ENCODE measurements at regions not wholly inside any gene's neighbourhood (a gene's known extent, or its start where the extent isn't known, plus 50 kb on each side); places are given as distances from the start of the nearest gene placed in this dataset.

DNA sequence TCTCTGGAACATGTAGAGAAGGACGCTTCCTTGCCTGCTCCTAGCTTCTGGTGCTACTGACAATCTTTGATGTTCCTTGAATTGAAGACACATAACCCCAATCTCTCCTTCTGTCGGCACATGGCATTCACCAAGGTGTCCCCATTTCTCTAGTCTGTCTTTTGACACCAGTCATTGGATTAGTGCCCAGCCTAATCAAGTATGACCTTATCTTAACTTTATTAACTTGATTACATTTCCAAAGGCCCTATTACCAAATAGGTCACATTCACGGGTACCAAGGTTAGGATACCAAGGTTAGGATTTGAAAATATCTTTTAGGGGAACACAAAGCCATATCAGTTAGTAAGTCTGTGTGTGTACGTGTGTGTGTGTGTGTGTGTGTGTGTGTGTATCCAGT lies 377.9 kb downstream of the CMPK2 start:
- no peak for DNase-seq

- DNase-seq: no peak
These were observed 373.1 kb downstream of the CMPK2 start for GRCh38 chr2:6492573-6492972.

DNA sequence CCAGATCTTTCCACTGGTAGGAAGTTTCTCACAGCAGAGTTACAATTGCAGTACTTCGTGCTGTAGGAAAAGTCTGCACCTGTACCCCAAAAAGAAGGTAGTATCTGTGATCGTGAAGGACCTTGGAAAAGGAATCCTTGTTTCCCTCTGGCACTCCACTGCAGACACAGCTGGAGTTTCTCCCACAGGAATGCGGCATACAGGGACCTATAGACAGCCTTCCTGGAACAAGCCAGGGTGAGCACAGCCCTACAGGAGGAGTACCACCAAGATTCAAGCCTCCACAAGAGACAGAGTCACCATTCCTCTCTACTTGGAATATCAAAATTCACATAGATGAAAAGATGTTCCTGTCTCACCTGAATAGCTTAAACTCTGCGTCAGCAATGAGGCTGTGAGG lies 372.4 kb downstream of the CMPK2 start:
- no peak for DNase-seq

DNA sequence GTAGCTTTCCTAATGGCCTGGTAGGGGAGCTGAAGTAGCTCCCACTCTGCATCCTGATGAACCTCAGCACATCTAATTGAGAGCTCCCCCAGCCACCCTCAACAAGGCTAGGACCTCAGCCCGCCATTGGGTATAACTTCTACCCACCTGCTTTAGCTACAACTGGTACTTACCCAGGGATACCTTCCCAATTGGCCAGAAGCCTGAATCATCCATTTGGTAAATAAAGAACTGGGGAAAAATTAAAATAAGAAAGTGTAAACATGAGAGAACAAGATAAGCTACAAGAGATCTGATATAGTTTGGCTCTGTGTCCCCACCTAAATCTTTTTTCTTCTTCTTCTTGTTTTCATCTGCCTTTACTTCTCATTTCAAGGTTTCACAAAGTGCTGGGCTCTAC lies 372.0 kb downstream of the CMPK2 start:
- no peak for DNase-seq

DNA sequence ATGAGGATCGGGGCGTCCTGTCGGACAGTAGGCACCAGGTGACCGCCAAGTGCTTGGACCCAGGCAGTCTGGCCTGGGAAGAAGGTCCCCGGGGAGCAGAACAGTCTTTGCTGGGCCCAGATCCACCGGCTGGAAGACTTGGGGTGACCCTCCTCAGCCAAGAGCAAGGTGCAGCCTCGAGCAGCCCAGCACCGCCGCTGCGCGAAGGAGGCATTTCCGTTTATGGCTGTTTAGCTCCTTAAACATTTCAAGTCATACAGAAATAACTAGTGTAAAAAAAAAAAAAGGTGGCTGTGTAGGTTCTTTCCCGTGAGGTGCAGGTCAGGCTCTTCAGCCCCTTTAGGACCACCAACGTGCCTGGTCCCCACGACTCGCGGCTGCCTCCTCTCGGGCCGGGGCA lies 370.2 kb downstream of the CMPK2 start:
- DNase-seq: no peak

DNA sequence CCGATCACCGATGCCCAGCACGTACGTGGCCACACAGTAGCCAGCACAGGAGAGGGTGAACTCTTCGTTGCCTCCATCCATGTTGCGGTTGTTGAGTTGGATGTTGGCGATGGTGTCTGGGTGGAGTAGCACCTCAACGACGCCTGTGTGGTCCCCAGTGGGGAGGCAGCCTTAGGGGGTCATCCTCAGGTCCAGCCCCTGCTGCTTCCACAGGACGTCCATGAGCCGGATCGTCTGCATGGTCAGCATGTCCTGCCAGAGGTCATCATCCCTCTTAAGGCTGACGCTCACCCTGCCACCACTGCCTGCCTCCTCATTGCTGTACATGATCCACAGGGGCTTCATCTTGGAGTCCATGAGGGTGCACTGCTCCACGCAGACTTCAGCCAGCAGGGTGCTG lies 369.3 kb downstream of the CMPK2 start:
- DNase-seq: no peak

DNA sequence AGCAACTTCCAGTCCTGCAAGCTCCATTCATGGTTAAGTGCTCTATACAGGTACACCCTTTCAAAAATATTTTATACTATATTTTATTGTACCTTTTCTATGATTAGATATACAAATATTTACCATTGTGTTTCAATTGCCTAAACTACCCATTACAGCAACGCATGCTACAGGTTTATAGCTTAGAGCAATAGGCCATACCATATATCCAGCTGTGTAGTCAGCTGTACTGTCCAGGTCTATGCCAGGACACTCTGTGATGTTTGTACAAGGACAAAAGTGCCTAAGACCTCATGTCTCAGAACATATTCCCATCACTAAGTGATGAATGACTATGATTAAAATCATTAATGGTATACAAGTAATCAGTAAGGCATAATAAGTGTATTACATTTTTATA lies 368.7 kb downstream of the CMPK2 start:
- DNase-seq: no peak

- DNase-seq: no peak
These were observed 366.9 kb downstream of the CMPK2 start for GRCh38 chr2:6498841-6499240.

DNA sequence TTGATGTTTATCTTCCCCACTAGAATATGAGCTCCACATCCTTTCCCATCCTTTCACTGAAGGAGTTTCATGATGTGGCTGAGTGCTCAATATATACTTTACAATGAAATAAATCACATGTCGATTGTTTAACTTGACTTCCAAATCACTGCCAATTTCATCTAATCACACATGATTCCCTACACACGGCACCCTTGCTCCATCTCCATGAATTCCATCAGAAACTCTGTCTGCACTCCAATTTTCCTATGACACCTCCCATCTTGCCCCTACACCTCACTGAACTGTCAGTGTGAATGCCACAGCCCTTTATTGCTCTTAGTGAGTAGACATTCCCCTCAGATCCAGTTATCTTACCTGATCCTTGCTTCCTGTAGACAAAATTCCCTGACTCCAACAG lies 366.0 kb downstream of the CMPK2 start:
- no peak for DNase-seq

DNA sequence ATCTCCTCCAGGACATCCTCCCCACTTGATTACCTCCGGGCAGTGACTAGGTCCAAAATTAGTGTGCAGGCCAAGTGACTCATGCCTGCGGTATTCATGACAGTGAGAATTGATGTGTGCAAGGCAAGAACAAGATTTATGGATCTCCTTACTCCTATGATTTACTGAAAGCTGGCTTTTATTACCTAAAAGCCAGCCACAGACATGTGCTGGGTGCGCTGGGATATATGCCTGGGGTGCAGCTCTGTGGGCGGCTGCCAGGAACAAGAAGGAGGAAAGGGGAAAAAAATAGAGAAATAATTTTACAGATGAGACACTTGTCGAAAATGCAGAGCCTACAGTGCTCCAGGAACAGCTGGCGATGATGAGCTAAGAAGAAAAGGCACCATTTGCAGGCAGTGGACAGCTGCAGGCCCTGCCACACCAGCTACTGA lies 359.3 kb downstream of the CMPK2 start:
- no peak for DNase-seq

DNA sequence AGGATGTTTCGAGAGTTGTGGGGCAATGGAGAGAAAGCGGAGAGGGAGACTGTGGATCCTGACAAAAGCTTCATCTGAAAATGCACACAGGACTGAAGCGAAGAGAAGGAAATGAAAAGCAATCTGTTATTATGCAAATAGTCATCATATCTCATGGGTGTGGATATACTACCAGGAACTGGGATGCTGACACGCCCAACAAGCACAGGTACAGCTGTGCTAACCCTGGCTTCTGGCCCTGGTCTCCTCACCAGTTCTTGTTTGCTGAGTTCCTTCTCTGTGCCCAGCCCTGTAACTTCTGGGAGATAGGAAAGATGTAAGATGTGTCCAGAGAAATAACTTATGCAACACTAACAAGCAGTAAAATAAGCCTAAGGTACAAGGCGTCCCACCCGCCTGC lies 358.8 kb downstream of the CMPK2 start:
- DNase-seq: no peak

- DNase-seq: no peak
These were observed 355.2 kb downstream of the CMPK2 start for GRCh38 chr2:6510532-6510931.

GRCh38 chr2:6512589-6512988 lies 353.1 kb downstream of the CMPK2 start:
- DNase-seq: no peak

- DNase-seq: no peak
These were observed 349.0 kb downstream of the CMPK2 start for GRCh38 chr2:6516674-6517073.

DNA sequence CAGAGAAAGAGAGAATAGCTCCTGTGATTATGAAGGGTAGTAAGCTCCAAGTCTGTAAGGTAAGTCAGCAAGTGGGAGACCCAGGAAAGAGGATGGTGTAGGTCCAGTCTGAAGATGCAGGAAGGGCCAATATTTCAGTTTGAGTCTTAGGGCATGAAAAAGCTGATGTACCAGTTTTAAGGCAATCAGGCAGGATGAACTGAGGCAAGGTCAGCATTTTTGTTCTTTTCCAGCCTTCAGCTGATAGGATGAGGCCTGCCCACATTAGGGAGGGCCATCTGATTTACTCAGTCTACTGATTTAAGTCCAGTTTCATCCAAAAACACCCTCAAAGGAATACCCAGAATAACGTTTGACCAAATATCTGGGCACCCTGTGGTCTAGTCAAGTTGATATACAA lies 347.3 kb downstream of the CMPK2 start:
- no peak for DNase-seq

DNA sequence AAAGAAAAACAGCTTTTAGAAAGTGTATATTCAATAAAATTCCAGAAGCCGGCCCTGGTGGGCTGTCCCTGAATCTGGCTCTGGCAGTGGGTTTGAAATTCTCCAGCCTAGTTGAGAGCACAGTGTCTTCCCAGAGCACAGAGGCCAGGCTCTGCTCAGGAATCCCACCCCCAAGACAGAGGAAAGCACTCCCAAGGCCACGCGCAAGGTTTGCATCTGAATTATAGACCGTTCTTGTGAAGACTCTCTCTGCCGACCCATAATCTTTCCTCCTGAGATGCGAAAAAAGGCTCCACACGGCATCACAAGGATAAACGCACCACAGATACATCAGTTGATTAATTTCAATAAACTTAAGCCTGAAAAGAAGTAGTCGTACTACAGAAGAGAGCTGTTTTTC lies 342.2 kb downstream of the CMPK2 start:
- DNase-seq: no peak

DNA sequence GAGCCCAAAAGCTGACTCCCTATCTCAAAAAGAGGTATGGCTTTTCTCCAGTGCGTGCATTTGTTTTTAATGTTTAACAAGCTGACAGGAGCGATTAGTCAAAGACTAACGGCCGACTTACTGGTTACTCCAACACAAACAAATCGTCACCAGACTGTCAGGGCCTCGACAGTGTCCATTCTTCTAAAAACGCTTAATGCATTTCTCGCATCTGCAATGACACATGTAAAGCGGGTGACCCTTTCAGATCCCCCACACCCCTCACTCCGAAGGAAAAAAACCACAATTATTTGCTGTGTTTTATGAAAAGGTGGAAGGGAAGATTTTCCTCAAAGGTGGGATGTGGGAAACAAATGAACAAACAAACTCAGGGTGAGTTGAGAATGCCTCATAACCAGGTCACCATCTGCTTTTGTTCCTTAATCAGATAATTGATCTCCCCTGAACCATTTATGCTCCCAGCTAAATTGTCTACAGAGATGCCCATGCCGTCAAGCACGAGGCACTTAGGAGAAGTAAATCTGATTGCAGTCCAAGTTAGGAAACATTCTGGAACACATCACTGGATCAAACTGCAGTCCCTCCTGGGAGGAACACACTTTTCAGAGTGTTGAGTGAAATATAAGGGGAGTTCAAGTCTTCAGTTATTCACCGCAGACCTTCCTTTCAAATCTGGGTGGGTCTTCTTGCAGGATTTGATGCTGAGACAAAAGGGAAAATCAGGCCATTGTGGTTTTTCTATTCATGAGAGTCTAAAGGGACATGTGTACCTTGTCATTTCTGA lies 340.8 kb downstream of the CMPK2 start:
- DNase-seq: no peak

DNA sequence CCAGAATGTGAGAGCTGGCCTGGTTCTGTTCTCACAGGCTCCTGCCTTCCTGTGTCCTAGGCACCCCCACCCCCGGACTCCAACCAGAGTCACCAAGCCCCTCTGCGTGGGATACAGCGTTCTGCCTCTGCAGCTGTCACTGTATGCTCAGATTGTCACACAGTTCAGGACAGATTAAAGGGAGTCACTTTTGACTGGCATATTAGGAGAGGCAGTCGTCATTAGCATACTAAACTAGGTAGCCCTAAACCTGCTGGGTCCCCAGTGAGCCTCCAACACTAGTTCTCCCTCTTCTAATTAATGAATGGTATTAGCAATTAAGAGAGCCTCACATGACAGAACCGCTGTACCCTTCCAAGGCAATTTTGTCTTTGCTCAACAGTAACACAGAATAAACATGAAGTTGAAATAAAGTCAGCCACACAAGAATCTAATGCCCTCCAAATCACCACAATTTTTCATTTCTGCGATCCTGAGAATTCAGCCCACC lies 340.2 kb downstream of the CMPK2 start:
- no peak for DNase-seq

- DNase-seq: no peak
These were observed 339.4 kb downstream of the CMPK2 start for GRCh38 chr2:6526093-6526824.

DNA sequence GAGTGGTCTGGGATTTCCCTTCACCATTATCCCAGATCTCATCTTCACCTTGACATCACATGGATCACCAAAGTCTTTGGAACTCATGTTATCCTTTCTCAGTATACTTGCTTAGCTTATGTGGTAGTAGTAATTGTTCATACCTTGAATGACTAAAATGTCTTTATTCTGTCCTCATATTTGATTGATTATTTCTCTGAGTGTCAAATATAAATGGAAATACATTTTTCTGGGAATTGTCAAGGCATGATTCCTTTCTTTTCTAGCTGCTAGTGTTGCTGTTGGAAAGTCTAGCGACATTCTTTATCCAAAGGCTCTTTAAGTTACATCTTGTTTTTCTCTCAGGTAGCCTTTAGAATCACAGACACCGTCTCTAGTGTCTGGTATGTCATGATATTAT lies 334.4 kb downstream of the CMPK2 start:
- no peak for DNase-seq

DNA sequence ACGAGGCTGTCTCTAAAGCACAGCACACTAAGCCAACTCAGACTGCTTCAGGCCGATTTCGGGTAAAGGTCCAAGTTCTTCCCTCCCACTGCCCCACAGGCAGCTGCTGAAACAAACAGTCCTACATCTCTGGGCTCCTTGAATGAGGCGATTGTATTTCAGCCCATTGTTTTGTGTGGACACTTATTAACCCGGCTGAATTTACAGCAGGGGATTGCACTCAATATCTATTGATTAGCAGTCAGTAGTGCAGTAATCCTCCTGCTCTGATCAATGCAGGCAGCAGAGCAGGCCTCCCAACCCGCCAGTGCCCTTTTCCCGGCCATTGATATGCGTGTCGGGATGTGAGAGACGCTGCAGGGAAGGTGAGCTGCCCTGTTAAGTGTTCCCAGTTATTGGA lies 330.1 kb downstream of the CMPK2 start:
- no peak for DNase-seq

DNA sequence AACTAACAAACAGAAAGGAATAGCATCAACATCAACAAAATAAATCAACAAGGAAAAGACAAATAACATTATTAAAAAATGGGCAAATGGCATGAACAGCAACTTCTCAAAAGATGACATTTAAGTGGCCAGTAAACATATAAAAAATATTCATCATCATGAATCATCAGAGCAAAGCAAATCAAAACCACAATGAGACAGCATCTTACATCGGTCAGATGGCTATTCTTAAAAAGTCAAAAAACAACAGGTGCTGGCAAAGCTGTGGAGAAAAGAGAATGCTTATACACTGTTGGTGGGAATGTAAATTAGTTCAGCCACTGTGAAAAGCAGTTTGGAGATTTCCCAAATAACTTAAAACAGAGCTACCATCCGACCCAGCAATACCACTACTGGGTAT lies 327.1 kb downstream of the CMPK2 start:
- DNase-seq: no peak

DNA sequence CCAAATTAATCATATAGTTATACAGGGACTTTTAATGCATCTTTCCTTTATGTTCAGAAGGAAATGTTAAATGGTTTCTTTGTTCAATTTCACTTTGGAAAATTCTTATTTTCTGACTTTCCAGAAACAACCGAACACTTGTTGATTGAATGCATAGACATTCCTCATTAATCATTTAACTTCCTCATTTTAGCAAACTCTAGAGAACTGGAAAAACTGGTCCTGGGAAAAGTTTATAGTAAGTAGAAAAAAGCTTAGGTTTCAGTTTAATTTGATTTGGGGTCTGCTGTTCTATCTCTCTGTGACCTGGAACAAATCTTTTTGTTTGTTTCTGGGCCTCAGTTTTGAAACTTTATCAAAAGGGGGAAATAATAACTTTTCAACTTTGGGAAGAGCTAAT lies 320.4 kb downstream of the CMPK2 start:
- DNase-seq: no peak

- DNase-seq: no peak
These were observed 319.9 kb downstream of the CMPK2 start for GRCh38 chr2:6545795-6546194.

DNA sequence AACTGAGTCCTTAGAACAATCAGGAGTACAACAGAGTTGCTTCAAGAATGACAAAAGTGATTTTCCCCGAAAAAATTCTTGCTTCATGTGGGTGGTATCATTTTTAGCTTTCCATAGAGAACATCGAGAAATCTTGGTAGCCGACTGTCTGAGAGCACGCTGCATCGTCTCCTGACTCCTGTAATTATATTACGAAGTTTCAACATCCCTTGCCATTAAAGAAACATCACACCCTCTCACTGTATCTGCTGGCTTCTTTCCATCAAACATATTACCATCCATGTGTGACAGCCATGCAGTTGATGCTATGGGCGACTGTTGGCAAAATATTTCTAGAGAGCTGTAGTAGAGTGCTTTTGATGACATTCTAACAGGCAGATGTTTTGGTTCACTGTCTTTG lies 311.2 kb downstream of the CMPK2 start:
- no peak for DNase-seq
